ENCODE measurements at regions not wholly inside any gene's neighbourhood (a gene's known extent, or its start where the extent isn't known, plus 50 kb on each side); places are given as distances from the start of the nearest gene placed in this dataset.
"Not testable (repeated sequence)": the region's sequence is repeated elsewhere in the genome, so short reads cannot be mapped to it uniquely, and the experiment has no call there.

DNA sequence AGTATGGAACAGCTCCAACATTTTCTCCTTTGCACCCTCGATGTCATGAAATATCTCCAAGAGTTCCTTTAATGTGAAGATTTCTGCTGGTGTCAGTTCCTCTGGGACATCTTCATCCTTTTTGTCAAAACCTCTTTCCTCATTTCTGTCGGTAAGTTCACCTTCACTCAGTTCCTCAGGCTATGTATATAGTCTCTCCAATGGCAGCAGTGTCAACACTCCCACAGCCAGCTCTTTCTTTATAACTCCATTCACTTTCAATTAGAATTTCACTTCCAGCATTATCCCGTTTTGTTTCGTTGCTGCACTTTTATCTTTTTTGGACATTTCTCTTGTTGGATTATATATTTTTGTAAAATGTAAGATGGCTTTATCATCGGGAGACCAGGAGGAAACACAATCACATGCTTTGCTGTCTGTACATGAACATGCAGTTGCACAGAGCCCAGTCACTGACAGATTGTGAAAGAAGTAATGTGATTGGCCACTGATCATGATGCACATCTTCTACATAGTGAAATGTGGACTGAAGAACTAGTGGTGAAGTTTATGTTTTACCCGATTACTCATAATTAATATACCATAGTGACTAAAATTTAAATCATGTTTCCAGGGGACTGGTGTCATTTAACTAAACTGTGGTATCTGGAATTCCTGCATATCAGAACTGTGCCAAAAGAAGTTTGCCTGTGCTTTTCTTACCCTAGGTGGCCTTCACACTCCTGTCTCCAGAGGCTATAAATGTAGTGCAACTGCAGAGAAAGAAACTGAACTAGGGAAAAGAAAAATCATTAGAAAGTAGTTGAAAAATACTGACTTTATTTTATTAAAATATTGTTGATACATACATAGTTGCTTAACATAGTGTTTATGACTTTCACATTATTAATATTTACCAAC lies 289.6 kb downstream of the PPP1R3A start:
- Mint-ChIP-seq H3K4me1 (no peaks in the 10 kb centered on the region), H3K4me3 (no peak overlapping the region), H3K27ac (no peak overlapping the region), H3K9me3 (peaks cover 0 to 3% (median 0%) of the 10 kb centered on the region in 3 donors), H3K27me3 (no peaks in the 10 kb centered on the region), H3K36me3 (no peaks in the 10 kb centered on the region)

DNA sequence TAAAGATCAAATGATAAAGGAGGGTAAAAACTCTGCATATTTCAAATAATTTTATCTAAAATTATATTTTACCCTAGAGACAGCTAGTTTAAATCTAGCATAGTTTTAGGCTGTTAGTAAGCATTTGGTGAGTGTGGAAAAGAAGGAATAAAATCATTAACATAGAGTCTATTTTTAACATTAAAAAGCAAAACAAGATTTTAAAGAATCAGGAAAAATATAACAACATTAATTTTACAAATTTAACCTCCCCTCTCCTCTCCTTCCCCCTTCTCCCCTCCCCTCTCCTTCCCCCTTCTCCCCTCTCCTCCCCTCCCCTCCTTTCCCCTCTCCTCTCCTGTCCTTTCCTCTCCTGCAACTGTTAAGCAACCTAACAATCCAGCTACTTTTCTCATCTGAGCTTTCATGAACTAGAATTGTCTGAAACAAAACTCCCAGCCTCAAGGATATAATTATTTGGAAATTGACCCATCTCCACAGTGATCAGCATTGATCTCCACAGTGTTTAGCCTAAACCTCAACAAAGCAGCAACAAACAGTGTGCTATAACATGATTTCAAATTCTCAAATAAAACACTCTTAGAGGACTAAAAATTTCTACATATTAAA lies 293.2 kb downstream of the PPP1R3A start:
- H3K9me3 Mint-ChIP-seq: peaks cover 0 to 5% (median 2%) of the 10 kb centered on the region in 3 donors
- H3K27ac Mint-ChIP-seq: no peak overlapping the region
- no peaks in the 10 kb centered on the region for H3K36me3 Mint-ChIP-seq

GRCh38 chr7:113622796-113623195 lies 296.0 kb downstream of the PPP1R3A start:
- H3K36me3 Mint-ChIP-seq: no peaks in the 10 kb centered on the region
- peaks cover 2 to 9% (median 5%) of the 10 kb centered on the region in 3 donors for H3K9me3 Mint-ChIP-seq
- no peak overlapping the region for H3K27ac Mint-ChIP-seq
- no peaks in the 10 kb centered on the region for H3K4me1 Mint-ChIP-seq
- H3K4me3 Mint-ChIP-seq: no peak overlapping the region
- no peaks in the 10 kb centered on the region for H3K27me3 Mint-ChIP-seq

More for the DNA sequence above, 293.2 kb downstream of the PPP1R3A start:
- H3K27me3 Mint-ChIP-seq: no peaks in the 10 kb centered on the region
- no peak overlapping the region for H3K4me3 Mint-ChIP-seq
- H3K4me1 Mint-ChIP-seq: no peaks in the 10 kb centered on the region

DNA sequence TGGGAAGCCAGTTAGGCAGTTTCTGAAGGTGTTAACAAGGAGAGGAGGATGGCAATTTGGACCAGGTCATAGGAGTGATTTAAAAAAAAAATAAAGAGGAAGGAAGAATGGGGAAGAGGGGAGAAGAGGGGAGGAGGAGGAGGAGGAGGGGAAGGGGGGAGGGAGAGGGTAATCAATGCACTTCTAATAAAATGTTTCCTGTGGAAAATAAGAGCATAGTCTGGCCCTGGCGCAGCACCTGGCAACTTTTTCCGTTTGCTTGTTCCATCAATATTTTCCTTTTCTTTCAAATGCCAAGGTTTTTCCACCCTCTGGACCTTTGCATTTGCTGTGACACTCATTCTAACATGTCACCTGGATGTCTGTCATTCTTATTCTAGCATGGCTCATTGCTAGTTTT lies 308.2 kb downstream of the PPP1R3A start:
- H3K4me1 Mint-ChIP-seq: no peaks in the 10 kb centered on the region
- H3K27ac Mint-ChIP-seq: peak overlapping the region in 1 of 3 donors; percentile 28
- H3K9me3 Mint-ChIP-seq: peaks cover 0 to 1% (median 0%) of the 10 kb centered on the region in 3 donors
- H3K27me3 Mint-ChIP-seq: no peaks in the 10 kb centered on the region
- no peak overlapping the region for H3K4me3 Mint-ChIP-seq
- H3K36me3 Mint-ChIP-seq: no peaks in the 10 kb centered on the region

DNA sequence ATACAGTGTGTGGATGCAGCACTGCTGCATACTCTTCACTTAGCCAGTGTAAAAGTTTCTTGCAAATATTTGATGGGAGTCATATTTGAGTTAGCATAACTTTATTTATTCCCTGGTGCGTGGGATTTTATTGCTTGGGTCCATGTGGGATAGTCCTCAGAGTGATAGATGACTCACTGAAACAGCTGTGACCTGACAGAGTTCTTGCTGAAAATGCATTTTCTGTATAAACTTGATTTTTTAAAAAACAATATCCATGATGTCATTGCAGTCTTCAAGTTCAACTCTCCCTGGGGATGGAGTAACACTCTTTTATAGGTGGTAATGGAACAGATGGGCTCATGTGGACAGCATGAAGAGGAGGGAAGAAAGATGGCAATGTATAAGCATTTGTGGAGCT lies 310.0 kb downstream of the PPP1R3A start:
- H3K27me3 Mint-ChIP-seq: no peaks in the 10 kb centered on the region
- no peaks in the 10 kb centered on the region for H3K4me1 Mint-ChIP-seq
- H3K27ac Mint-ChIP-seq: no peak overlapping the region
- H3K9me3 Mint-ChIP-seq: peaks cover 0 to under 1% (median 0%) of the 10 kb centered on the region in 3 donors
- H3K36me3 Mint-ChIP-seq: no peaks in the 10 kb centered on the region
- no peak overlapping the region for H3K4me3 Mint-ChIP-seq

DNA sequence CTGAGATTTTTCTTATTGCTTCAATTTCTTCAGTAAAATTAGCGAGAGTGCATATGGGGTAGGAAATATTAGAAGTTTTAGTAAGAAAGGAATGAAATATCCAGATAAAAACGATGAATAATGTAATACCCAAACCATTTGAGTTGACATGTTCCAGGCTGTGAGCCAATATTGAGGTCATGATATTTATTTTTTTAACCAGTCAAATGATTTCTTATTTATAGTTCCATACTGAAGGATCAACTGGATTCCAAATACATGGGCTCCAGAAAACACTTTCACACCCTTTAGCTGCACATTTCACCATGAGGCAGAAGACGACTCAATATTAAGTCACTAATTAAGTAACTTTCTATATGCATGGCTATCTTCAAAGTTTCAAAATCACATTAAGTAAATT lies 312.5 kb downstream of the PPP1R3A start:
- Mint-ChIP-seq H3K9me3 (peaks cover 0 to 3% (median 0%) of the 10 kb centered on the region in 3 donors), H3K4me1 (no peaks in the 10 kb centered on the region), H3K4me3 (no peak overlapping the region), H3K36me3 (no peaks in the 10 kb centered on the region), H3K27ac (no peak overlapping the region), H3K27me3 (no peaks in the 10 kb centered on the region)

GRCh38 chr7:113600428-113600827 lies 318.4 kb downstream of the PPP1R3A start:
- H3K27ac Mint-ChIP-seq, H3K27me3 Mint-ChIP-seq, H3K36me3 Mint-ChIP-seq, H3K4me3 Mint-ChIP-seq, H3K9me3 Mint-ChIP-seq, H3K4me1 Mint-ChIP-seq: not testable (repeated sequence)

DNA sequence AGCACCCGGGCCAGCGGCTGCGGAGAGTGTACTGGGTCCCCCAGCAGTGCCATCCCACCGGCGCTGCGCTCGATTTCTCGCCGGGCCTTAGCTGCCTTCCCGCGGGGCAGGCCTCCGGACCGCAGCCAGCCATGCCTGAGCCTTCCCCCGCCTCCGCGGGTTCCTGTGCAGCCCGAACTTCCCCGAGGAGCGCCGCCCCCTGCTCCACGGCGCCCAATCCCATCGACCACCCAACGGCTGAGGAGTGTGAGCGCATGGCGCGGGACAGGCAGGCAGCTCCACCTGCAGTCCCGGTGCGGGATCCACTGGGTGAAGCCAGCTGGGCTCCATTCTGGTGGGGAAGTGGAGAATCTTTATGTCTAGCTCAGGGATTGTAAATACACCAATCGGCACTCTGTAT lies 325.4 kb downstream of the PPP1R3A start:
- H3K4me1 Mint-ChIP-seq, H3K36me3 Mint-ChIP-seq, H3K27me3 Mint-ChIP-seq, H3K27ac Mint-ChIP-seq, H3K4me3 Mint-ChIP-seq, H3K9me3 Mint-ChIP-seq: not testable (repeated sequence)

DNA sequence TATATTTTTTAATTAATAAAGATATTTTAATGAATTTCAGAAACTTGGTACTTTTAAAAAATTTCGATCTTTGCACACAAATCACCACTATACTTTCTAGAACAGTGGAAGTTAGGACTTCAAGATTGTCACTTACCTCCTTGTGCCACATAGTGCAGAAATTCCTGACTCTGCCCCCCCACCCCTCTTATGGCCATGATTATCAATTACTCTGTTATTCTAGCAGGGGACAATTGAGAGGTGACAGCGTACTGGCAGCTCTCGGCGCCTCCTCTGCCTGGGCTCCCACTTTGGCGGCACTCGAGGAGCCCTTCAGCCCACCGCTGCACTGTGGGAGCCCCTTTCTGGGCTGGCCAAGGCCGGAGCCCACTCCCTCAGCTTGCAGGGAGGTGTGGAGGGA lies 325.9 kb downstream of the PPP1R3A start:
- H3K4me3 Mint-ChIP-seq, H3K4me1 Mint-ChIP-seq, H3K36me3 Mint-ChIP-seq, H3K27me3 Mint-ChIP-seq, H3K27ac Mint-ChIP-seq, H3K9me3 Mint-ChIP-seq: not testable (repeated sequence)

DNA sequence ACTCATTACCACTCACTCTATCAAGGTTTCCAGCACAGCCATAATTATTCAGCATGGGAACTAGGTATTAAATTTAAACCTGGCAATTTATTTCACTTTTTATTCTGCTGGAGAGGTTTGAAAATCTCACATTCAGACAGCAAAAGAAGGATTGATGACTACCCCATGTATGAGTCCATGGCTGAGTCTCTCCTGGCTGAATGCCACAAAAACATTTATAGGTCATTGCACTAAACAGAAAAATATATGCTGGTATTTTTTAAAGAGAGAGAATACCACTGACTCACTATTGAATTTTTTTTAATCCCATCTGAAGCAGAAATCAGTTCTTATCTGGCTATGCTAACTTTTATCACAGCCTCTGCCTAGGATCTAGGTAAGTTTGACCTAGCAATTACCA lies 336.3 kb downstream of the PPP1R3A start:
- peaks cover 0 to 2% (median 0%) of the 10 kb centered on the region in 3 donors for H3K9me3 Mint-ChIP-seq
- no peaks in the 10 kb centered on the region for H3K36me3 Mint-ChIP-seq
- no peak overlapping the region for H3K4me3 Mint-ChIP-seq
- no peaks in the 10 kb centered on the region for H3K27me3 Mint-ChIP-seq
- no peaks in the 10 kb centered on the region for H3K4me1 Mint-ChIP-seq
- H3K27ac Mint-ChIP-seq: no peak overlapping the region

DNA sequence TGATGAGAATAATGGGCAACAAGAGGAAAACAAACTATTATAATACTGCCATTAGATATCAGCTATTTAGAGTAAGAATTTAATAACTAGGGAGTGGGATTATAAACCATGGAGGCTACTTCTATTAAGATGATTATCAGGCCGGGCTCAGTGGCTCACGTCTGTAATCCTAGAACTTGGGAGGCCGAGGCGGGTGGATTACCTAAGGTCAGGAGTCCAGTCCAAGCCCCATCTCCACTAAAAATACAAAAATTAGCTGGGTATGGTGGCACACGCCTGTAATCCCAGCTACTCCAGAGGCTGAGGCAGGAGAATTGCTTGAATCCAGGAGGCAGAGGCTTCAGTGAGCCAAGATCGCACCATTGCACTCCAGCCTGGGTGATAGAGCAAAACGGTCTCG lies 355.6 kb downstream of the PPP1R3A start:
- H3K4me1 Mint-ChIP-seq, H3K36me3 Mint-ChIP-seq, H3K27ac Mint-ChIP-seq, H3K9me3 Mint-ChIP-seq, H3K4me3 Mint-ChIP-seq, H3K27me3 Mint-ChIP-seq: not testable (repeated sequence)

- H3K9me3 Mint-ChIP-seq: peaks cover 0 to 1% (median 0%) of the 10 kb centered on the region in 3 donors
- H3K27ac Mint-ChIP-seq: no peak overlapping the region
- no peaks in the 10 kb centered on the region for H3K27me3 Mint-ChIP-seq
- no peaks in the 10 kb centered on the region for H3K4me1 Mint-ChIP-seq
- H3K36me3 Mint-ChIP-seq: no peaks in the 10 kb centered on the region
- H3K4me3 Mint-ChIP-seq: no peak overlapping the region
Measured at GRCh38 chr7:113562801-113563200, 356.0 kb downstream of the PPP1R3A start.

DNA sequence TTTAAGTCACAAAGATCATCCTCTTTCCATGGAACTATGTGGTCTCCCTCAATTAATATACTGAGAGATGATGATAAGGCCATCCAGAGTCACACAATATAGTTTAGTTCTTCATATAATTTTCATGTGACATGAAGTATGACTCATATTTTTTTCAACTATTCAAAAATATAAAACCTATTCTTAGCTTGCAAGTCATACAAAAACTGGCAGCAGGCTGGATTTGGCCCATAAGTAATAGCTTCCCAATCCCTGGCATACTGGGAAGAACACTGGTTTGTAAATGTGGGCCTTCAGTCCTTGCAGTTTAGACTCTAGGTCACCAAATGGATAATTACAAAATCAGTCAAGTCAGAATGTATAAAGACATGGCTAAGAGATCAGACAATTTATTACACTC lies 356.6 kb downstream of the PPP1R3A start:
- Mint-ChIP-seq H3K9me3 (peaks cover 0 to 2% (median 1%) of the 10 kb centered on the region in 3 donors), H3K27ac (no peak overlapping the region), H3K4me1 (no peaks in the 10 kb centered on the region), H3K4me3 (no peak overlapping the region), H3K36me3 (no peaks in the 10 kb centered on the region), H3K27me3 (no peaks in the 10 kb centered on the region)

DNA sequence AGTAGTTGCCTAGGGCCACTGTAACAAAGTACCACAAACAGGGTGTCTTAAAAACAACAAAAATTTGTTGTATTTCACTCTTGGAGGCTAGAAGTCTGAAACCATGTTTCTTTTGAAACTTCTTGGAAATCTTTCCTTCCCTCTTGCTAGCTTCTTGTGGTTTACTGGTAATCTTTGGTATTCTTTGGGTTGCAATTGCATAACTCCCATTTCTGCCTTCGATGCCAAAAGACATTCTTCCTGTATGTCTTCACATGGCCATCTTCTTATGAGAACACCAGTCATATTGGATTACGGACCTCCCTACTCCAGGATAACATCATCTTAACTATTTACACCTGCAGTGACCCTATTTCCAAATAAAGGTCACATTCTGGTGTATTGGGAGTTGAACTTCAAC lies 357.4 kb downstream of the PPP1R3A start:
- H3K36me3 Mint-ChIP-seq: no peaks in the 10 kb centered on the region
- H3K27me3 Mint-ChIP-seq: no peaks in the 10 kb centered on the region
- H3K27ac Mint-ChIP-seq: no peak overlapping the region
- no peak overlapping the region for H3K4me3 Mint-ChIP-seq
- H3K9me3 Mint-ChIP-seq: peaks cover 0 to 2% (median 1%) of the 10 kb centered on the region in 3 donors
- no peaks in the 10 kb centered on the region for H3K4me1 Mint-ChIP-seq

DNA sequence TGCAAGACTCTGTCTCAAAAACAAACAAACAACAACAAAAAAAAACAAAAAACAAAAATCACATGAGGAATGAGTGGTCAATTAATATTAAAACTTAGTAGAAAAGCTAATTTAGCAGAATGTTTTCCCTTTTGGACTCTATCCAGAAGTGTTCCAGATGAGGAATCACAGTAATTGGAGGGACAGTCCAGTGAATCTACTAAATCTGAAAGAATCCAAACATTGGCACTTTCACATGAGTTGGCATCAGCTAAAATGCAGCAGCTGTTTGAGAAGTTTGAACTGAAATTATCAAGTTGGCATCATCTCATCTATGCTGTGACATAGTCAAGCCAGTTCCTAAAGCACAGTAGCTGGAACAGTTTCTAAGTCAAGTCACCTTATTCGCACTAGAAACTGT lies 367.8 kb downstream of the PPP1R3A start:
- Mint-ChIP-seq H3K9me3 (peaks cover 0 to 8% (median 0%) of the 10 kb centered on the region in 3 donors), H3K4me1 (peaks cover 0 to 5% (median 0%) of the 10 kb centered on the region in 3 donors), H3K36me3 (no peaks in the 10 kb centered on the region), H3K4me3 (no peak overlapping the region), H3K27me3 (no peaks in the 10 kb centered on the region), H3K27ac (no peak overlapping the region)

DNA sequence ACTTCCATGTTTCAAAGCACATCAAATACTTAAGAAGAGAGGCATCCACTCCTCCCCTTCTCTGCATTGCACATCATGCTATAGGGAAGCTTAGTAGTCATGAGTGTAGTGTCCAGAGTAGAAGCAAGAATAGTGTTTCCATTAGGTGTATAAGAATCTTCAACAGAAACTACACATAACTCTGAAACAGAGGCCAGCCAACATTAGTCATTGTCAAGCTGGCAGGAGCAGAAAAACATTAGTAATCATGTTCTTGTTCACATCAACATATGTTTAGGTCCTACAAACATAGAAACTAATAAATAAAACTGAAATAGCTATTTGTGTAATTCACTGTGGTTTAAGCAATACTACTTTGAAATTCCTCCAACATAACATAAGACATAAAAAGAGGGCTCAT lies 370.2 kb downstream of the PPP1R3A start:
- H3K4me3 Mint-ChIP-seq: no peak overlapping the region
- H3K36me3 Mint-ChIP-seq: no peaks in the 10 kb centered on the region
- no peak overlapping the region for H3K27ac Mint-ChIP-seq
- peaks cover 0 to 8% (median 0%) of the 10 kb centered on the region in 3 donors for H3K9me3 Mint-ChIP-seq
- H3K4me1 Mint-ChIP-seq: peaks cover 0 to 5% (median 0%) of the 10 kb centered on the region in 3 donors
- no peaks in the 10 kb centered on the region for H3K27me3 Mint-ChIP-seq
